GM04504 (cell line): ENCODE measurements at regions not wholly inside any gene's neighbourhood (a gene's known extent, or its start where the extent isn't known, plus 50 kb on each side); places are given as distances from the start of the nearest gene placed in this dataset.
"Not testable (repeated sequence)": the region's sequence is repeated elsewhere in the genome, so short reads cannot be mapped to it uniquely, and the experiment has no call there.

ENCODE experiments used
- DNase-seq: peaks from one replicate; pipeline ENCODE4 v3.0.0-alpha.2; 2012; ENCODE audit warnings: low read depth

GRCh38 chr19:32038021-32038920, 307.1 kb upstream of the ZNF507 start:
- no peak for DNase-seq

GRCh38 chr19:32038961-32039360, 306.4 kb upstream of the ZNF507 start:
- DNase-seq: no peak

- no peak for DNase-seq
Measured at GRCh38 chr19:32039440-32039839, 306.0 kb upstream of the ZNF507 start.

GRCh38 chr19:32040236-32040635, 305.2 kb upstream of the ZNF507 start:
- no peak for DNase-seq

- no peak for DNase-seq
Measured at GRCh38 chr19:32041681-32042292, 303.6 kb upstream of the ZNF507 start.

- DNase-seq: no peak
Measured at GRCh38 chr19:32047788-32048187, 297.6 kb upstream of the ZNF507 start.

GRCh38 chr19:32053376-32053775, 292.0 kb upstream of the ZNF507 start:
- no peak for DNase-seq

- DNase-seq: no peak
Measured at GRCh38 chr19:32053861-32054260, 291.5 kb upstream of the ZNF507 start.

- no peak for DNase-seq
Measured at GRCh38 chr19:32058131-32058530, 287.3 kb upstream of the ZNF507 start.

- no peak for DNase-seq
Measured at GRCh38 chr19:32061315-32061714, 284.1 kb upstream of the ZNF507 start.

- no peak for DNase-seq
Measured at GRCh38 chr19:32063601-32064000, 281.8 kb upstream of the ZNF507 start.

- DNase-seq: no peak
Measured at GRCh38 chr19:32066056-32066455, 279.4 kb upstream of the ZNF507 start.

GRCh38 chr19:32067685-32068084, 277.7 kb upstream of the ZNF507 start:
- DNase-seq: no peak

- DNase-seq: no peak
Measured at GRCh38 chr19:32068793-32069192, 276.6 kb upstream of the ZNF507 start.

- DNase-seq: no peak
Measured at GRCh38 chr19:32070101-32070500, 275.3 kb upstream of the ZNF507 start.

- DNase-seq: no peak
Measured at GRCh38 chr19:32082028-32082427, 263.4 kb upstream of the ZNF507 start.

- DNase-seq: not testable (repeated sequence)
Measured at GRCh38 chr19:32084756-32085363, 260.6 kb upstream of the ZNF507 start.

- no peak for DNase-seq
Measured at GRCh38 chr19:32091241-32091640, 254.2 kb upstream of the ZNF507 start.

GRCh38 chr19:32097011-32097410, 248.4 kb upstream of the ZNF507 start:
- no peak for DNase-seq

- no peak for DNase-seq
Measured at GRCh38 chr19:32097620-32098019, 247.8 kb upstream of the ZNF507 start.

GRCh38 chr19:32098968-32099367, 246.4 kb upstream of the ZNF507 start:
- DNase-seq: no peak

GRCh38 chr19:32101206-32101605, 244.2 kb upstream of the ZNF507 start:
- DNase-seq: no peak

- DNase-seq: no peak
Measured at GRCh38 chr19:32103541-32103940, 241.9 kb upstream of the ZNF507 start.
